Activated T-helper 1 cell treated with anti-CD3 and anti-CD28 coated beads, Interleukin-12 subunit alpha, Interleukin-12 subunit beta, Interleukin-2, Interleukin-4 antibody, amounts not matched to agents 30 ng/mL and 10 ng/mL and 1 ng/mL, durations not matched to agents 14 hours and 24 hours and 36 hours (primary cell): ENCODE measurements at regions not wholly inside any gene's neighbourhood (a gene's known extent, or its start where the extent isn't known, plus 50 kb on each side); places are given as distances from the start of the nearest gene placed in this dataset.

Source experiments
- DNase-seq: peaks from one replicate; pipeline ENCODE4 v3.0.0; 2021; ENCODE audit warnings: low spot score
- H3K27ac Mint-ChIP-seq: one replicate; pipeline ENCODE4 v1.8.0; 2021; ENCODE audit warnings: mild to moderate bottlenecking, mixed read lengths
- H3K27me3 Mint-ChIP-seq: one replicate; pipeline ENCODE4 v1.8.0; 2022; ENCODE audit warnings: mild to moderate bottlenecking, moderate library complexity, mixed read lengths; ENCODE audit not compliant: insufficient read depth
- H3K36me3 Mint-ChIP-seq: one replicate; pipeline ENCODE4 v1.8.0; 2021; ENCODE audit warnings: low read depth, mixed read lengths
- H3K4me1 Mint-ChIP-seq: one replicate; pipeline ENCODE4 v1.8.0; 2021; ENCODE audit warnings: low read depth, mixed read lengths
- H3K4me3 Mint-ChIP-seq: one replicate; pipeline ENCODE4 v1.8.0; 2021; ENCODE audit warnings: mild to moderate bottlenecking, moderate library complexity, mixed read lengths
- H3K9me3 Mint-ChIP-seq: one replicate; pipeline ENCODE4 v1.8.0; 2021; ENCODE audit warnings: mixed read lengths
- intact Hi-C: fragments of 100-400 bp; cut with micrococcal nuclease; formaldehyde crosslinking; loops from one replicate; pipeline ENCODE4 v1.15.1; 2024

DNA sequence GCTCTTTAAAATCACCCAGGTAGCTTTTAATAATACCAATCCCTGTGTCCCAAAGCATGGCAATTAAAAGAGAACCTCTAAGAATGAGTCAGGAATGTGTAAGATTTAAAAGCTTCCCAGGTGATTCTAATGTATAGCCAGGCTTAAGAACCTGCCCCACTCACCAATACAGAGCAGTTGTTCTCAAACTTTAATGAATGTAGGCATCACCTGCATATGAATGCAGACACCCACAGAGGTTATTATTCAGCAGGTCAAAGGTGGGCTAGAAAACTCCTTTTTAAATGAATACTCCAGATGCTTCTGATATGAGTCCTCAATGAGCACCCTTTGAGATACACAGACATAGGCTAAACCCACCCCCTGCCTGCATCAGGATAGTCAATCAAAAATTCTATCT lies 298.1 kb upstream of the KCNMB2 start:
- Mint-ChIP-seq H3K4me3 (no peak overlapping the region), H3K9me3 (no peaks in the 10 kb centered on the region), H3K4me1 (no peaks in the 10 kb centered on the region), H3K27ac (no peak overlapping the region), H3K27me3 (peaks cover 1% of the 10 kb centered on the region), H3K36me3 (no peaks in the 10 kb centered on the region)
- intact Hi-C loops = no loop called here
- no peak for DNase-seq

DNA sequence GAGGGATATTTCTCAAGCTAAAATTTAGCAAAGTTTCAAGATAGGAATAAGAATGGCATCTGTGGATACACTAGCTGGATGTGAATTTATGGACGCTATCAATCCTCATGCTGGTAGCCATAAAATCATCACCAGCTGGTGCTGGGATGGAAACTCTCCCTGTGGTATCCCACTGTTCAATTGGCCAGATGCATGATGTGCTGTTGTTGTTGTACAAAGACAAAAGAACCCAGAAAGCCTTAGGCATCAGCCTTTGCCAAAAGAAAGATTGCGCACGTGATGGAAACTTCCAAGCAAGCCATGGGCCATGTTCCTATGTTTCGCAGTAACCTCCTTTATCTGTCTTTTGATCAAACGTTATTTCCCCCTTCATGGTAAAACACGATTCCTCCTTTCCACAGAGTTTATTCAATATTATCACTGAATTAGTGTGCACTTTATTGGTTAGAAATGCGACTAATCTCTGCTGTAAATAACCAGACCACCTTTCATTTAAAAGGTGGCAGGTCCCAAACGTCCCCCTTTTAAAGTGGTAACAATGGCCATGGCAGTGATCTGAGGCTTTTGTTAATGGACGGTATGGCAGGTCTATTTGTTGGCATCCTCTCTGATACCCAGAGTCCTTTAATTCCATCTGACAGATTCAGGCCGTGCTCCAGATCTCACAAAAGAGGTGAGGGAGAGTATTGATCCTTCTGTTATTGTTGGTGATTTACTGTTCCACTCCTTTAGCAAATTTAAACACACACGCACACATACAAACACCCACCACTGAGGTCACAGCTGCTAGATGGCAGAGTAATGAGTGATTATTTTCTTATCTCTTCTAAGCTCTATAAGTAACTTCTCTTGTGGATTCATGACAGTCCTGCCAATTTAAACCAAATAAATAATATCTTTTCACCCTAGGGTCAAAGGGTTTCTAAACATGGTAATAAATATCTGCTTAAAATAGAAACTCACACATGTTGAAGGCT lies 291.2 kb upstream of the KCNMB2 start:
- no peaks in the 10 kb centered on the region for H3K4me1 Mint-ChIP-seq
- H3K9me3 Mint-ChIP-seq = no peaks in the 10 kb centered on the region
- no peak overlapping the region for H3K4me3 Mint-ChIP-seq
- H3K27me3 Mint-ChIP-seq = no peaks in the 10 kb centered on the region
- intact Hi-C loops = no loop called here
- DNase-seq = no peak
- no peak overlapping the region for H3K27ac Mint-ChIP-seq
- no peaks in the 10 kb centered on the region for H3K36me3 Mint-ChIP-seq

DNA sequence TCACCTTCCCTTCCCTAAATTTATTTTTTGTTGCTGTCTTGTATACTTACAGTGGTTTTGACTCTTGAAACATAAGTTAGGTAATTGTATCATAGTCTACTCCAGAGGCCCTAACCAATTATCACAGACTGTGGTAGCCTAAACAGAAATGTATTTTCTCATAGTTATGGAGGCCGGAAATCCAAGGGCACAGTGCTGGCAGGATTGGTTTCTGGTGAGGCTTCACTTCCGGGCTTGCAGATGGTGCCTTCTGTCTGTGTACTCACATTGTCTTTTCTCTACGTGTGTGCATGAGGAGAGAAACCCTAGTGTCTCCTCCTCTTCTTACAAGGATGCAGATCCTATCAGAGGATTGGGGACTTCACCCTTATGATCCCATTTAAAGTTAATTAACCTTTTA lies 290.2 kb upstream of the KCNMB2 start:
- intact Hi-C loops = no loop called here
- H3K27me3 Mint-ChIP-seq = no peaks in the 10 kb centered on the region
- H3K27ac Mint-ChIP-seq = no peak overlapping the region
- DNase-seq = no peak
- H3K9me3 Mint-ChIP-seq = no peaks in the 10 kb centered on the region
- no peaks in the 10 kb centered on the region for H3K4me1 Mint-ChIP-seq
- H3K36me3 Mint-ChIP-seq = no peaks in the 10 kb centered on the region
- H3K4me3 Mint-ChIP-seq = no peak overlapping the region

DNA sequence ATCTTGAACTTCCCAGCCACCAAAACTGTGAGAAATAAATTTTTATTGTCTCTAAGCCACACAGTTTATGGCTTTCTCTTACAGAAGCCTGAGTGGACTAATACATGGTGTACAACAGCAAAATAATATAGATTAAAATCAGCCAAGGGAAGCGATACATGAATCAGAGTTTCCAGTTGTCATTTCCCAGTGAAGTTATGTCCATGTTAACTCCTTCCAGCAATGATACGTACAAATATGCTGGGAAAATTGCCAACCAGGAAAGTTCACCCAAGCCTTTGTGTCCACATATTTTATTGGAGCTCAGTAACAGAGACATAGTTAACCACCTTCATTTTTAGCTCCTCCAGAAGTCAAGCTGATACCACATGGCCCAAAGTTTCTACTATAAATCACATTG lies 280.9 kb upstream of the KCNMB2 start:
- intact Hi-C loops = no loop called here
- DNase-seq = no peak
- no peaks in the 10 kb centered on the region for H3K9me3 Mint-ChIP-seq
- no peak overlapping the region for H3K27ac Mint-ChIP-seq
- no peaks in the 10 kb centered on the region for H3K27me3 Mint-ChIP-seq
- no peak overlapping the region for H3K4me3 Mint-ChIP-seq
- H3K36me3 Mint-ChIP-seq = no peaks in the 10 kb centered on the region
- H3K4me1 Mint-ChIP-seq = no peaks in the 10 kb centered on the region

DNA sequence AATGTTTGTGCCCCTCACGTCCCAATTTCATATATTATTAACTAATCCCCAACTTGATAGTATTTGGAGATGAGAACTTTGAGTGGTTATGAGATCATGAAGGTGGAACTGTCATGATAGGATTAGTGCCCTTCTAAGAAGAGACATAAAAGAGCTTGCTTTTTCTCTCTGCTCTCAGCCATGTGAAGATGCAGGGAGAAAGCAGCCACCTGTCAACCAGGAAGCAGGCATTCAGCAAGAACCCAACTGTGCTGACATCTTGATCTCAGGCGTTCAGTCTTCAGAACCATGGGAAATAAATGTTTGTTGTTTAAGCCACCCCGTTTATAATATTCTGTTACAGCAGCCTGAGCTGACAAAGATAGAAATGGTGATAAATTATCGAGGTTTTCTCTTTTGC lies 278.7 kb upstream of the KCNMB2 start:
- Mint-ChIP-seq H3K27me3 (no peaks in the 10 kb centered on the region), H3K4me3 (no peak overlapping the region), H3K36me3 (no peaks in the 10 kb centered on the region), H3K4me1 (no peaks in the 10 kb centered on the region), H3K9me3 (no peaks in the 10 kb centered on the region), H3K27ac (no peak overlapping the region)
- DNase-seq = no peak
- intact Hi-C loops = no loop called here

DNA sequence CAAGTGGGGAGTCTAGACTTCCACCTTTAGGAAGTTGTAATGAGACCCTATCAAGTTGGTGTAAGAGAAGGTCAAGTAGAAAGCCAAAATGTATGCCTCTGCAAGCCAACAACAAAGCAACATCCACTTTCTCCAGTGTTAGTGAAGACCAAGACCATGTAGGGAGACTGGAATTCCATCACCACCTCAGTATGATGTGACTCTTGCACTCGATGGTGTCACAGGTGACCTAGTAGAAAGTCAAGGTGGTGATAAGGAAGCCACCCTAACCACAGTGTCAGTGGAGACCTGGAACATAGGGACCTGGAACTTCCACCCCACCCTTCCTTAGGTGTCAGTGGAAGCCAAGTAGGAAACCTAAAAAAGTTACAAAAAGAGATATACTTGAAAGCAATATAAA lies 278.1 kb upstream of the KCNMB2 start:
- Mint-ChIP-seq H3K27ac (no peak overlapping the region), H3K27me3 (no peaks in the 10 kb centered on the region), H3K4me1 (no peaks in the 10 kb centered on the region), H3K4me3 (no peak overlapping the region), H3K9me3 (no peaks in the 10 kb centered on the region), H3K36me3 (no peaks in the 10 kb centered on the region)
- DNase-seq = no peak
- intact Hi-C loops = no loop called here

DNA sequence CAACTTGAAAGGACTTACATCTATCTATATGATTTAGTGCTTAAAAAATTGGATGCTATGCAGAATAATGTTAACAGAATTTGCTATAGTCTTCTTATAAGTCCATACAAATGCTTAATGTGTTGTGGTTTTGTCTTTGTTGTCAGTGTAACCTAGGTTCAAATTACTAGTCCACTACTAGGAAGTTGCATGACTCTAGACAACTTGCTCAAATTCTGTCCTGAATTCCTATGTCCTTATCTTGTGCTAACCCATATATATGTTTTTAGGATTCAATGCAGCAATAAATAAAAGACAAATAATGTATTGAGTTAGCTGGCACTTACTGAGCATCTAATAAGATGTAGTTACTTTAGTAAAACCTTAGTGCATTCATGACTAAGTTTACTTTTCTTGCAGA lies 276.5 kb upstream of the KCNMB2 start:
- H3K4me3 Mint-ChIP-seq = no peak overlapping the region
- H3K4me1 Mint-ChIP-seq = no peaks in the 10 kb centered on the region
- intact Hi-C loops = no loop called here
- H3K27ac Mint-ChIP-seq = no peak overlapping the region
- no peaks in the 10 kb centered on the region for H3K36me3 Mint-ChIP-seq
- no peak for DNase-seq
- no peaks in the 10 kb centered on the region for H3K27me3 Mint-ChIP-seq
- no peaks in the 10 kb centered on the region for H3K9me3 Mint-ChIP-seq

DNA sequence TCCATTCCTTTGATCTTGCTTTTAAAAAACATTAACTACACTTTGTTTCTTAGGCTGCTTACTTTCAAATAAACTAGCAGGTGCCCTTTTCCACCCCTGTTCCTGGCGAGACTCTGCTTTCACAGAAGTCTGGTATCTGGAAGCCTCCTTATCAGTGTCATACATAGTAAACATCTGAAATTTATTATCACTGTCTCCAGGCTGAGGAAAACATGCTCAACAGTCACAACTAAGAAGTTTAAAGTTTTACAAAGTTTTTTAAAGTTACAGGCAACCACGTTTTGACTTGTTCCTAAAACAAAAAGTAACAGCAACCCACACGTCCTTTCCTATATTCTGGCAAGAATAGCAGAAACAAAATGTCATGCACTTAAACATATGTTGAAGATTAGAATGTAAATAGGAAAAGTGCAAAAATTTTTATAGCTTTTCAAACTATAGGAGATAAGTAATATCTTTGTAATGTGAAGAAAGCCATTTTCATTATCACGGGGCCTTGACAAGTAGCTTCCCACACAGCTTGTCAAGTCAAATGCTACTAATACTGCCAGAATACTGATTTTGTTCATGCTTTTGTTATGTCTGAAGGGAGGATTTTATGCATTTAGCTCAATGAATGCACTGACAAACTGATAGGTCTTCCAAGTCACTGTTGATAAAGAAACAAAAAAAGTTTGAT lies 275.2 kb upstream of the KCNMB2 start:
- no peak overlapping the region for H3K27ac Mint-ChIP-seq
- no peaks in the 10 kb centered on the region for H3K4me1 Mint-ChIP-seq
- intact Hi-C loops = no loop called here
- no peaks in the 10 kb centered on the region for H3K36me3 Mint-ChIP-seq
- no peaks in the 10 kb centered on the region for H3K27me3 Mint-ChIP-seq
- H3K4me3 Mint-ChIP-seq = no peak overlapping the region
- H3K9me3 Mint-ChIP-seq = no peaks in the 10 kb centered on the region
- DNase-seq = no peak

DNA sequence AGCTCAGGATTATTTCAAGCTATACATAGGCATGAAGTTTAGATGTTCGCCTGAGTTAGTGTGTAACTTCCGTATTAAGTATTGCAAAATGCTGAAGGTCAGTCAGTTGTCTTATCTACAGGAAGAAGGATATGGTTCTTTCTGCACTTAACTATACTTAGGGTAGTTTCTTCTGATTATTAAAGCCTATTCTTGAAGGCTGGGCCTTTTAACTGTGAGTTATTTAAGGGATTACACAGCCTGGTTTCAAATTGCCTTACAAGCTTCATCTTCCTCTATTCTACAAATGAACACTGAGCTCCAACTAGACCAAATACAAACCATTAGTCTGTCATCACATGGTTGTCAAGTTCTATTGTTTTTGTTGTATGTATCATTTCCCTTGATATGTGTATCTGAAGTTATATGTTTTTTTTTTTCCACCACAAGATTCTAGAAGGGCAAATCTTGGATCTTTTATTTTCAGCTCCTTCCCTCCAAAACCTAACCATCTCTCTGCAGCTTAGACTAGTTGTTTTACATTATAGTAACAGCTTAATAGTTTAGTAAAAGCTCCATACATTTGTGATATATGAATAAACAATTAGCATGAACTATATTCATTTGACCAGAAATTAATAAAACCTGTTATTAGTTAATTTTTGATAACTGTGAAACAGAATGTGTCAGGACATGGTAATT lies 272.9 kb upstream of the KCNMB2 start:
- Mint-ChIP-seq H3K9me3 (no peaks in the 10 kb centered on the region), H3K27ac (no peak overlapping the region), H3K36me3 (no peaks in the 10 kb centered on the region), H3K4me3 (no peak overlapping the region), H3K27me3 (no peaks in the 10 kb centered on the region), H3K4me1 (no peaks in the 10 kb centered on the region)
- intact Hi-C loops = no loop called here
- no peak for DNase-seq

DNA sequence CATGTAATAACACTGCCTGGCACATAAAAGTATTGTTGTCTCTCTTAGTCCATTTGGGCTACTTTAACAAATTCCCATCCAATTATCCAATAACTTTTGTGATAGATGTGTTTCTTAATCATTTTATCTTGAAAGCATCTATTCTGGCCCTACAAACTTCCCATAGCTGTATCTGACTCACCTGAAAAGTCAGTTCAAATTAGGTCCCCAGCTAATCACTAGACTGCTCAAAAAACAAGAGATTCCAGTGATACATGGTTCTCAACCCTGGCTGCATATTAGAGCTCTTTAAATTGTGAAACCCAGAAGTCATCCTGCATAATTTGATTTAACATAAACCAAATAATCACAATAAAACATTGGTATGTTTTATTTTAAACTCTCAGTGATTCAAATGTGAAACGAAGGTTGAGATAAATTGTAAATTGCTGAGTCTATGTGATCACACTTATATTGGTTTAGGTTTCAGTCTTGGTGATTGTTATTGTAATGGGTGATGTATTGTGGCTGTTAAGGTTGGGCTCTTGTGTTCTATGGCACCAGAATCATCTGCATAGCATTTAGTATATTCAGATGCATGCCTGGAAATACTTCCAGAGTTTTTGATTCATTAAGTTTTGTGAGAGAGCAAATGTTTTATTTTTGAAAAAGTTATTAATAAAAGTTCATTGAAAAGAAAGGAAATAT lies 268.9 kb upstream of the KCNMB2 start:
- H3K36me3 Mint-ChIP-seq = no peaks in the 10 kb centered on the region
- no peak overlapping the region for H3K27ac Mint-ChIP-seq
- no peak for DNase-seq
- H3K27me3 Mint-ChIP-seq = no peaks in the 10 kb centered on the region
- intact Hi-C loops = no loop called here
- H3K4me3 Mint-ChIP-seq = no peak overlapping the region
- no peaks in the 10 kb centered on the region for H3K4me1 Mint-ChIP-seq
- H3K9me3 Mint-ChIP-seq = no peaks in the 10 kb centered on the region

DNA sequence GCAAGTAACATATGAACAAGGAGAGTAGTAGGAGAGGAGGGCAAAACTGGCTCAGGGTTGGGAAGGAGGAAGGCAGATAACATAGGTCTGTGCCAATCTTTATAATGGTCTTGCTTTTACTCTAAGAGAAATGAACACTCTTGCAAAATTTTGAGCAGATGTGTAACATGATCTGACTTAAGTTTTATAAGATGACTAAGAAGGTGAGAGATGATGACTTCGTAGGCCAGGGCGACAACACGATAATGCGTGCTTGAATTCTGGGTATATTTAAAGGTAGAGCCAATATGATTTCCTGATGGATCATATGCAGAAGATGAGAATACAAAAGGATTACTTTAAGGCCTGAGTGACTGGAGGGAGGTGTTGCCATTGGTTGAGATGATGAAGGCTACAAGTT lies 265.4 kb upstream of the KCNMB2 start:
- Mint-ChIP-seq H3K4me1 (no peaks in the 10 kb centered on the region), H3K36me3 (no peaks in the 10 kb centered on the region), H3K27ac (no peak overlapping the region), H3K27me3 (no peaks in the 10 kb centered on the region), H3K4me3 (no peak overlapping the region), H3K9me3 (no peaks in the 10 kb centered on the region)
- DNase-seq = no peak
- intact Hi-C loops = no loop called here

DNA sequence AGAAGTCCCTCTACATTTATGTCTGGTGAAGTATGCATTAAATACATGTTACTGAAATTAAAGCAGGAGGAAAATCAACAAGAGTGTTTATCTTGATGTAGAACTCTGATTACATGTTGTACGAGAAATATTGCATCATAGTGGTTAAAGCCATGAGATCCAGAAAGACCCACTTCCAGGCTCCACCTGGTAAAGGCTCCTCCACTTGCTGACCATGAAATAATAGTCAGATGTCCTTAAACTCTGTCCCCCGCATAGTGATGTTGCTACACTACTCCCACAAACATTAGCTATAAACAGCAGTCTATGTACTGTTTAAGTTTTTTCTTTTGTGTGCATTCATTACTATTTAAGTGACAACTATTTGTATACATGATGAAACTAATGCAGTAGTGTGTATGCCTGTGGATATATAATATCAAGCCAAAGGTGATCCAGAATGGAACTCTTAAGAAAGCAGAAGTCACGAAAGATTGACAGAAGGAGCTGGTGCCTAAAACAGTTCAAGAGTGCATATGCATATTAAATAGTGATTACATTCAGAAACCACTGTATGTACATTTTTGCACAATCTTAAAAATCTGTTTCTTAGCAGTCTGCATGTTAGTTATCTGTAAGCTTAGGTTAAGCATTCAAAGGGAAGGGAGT lies 264.4 kb upstream of the KCNMB2 start:
- Mint-ChIP-seq H3K27me3 (no peaks in the 10 kb centered on the region), H3K36me3 (no peaks in the 10 kb centered on the region), H3K9me3 (no peaks in the 10 kb centered on the region), H3K27ac (no peak overlapping the region), H3K4me1 (no peaks in the 10 kb centered on the region), H3K4me3 (no peak overlapping the region)
- intact Hi-C loops = no loop called here
- DNase-seq = no peak
